Hematopoietic multipotent progenitor cell (in vitro differentiated cells): ENCODE measurements at regions not wholly inside any gene's neighbourhood (a gene's known extent, or its start where the extent isn't known, plus 50 kb on each side); places are given as distances from the start of the nearest gene placed in this dataset.

Experiments used
- DNase-seq, 3 donors: peaks; one replicate each; pipeline ENCODE4 v3.0.0-alpha.2; 2011 to 2015; ENCODE audit warnings: low read depth in 2 of 3, low spot score in 2 of 3

DNA sequence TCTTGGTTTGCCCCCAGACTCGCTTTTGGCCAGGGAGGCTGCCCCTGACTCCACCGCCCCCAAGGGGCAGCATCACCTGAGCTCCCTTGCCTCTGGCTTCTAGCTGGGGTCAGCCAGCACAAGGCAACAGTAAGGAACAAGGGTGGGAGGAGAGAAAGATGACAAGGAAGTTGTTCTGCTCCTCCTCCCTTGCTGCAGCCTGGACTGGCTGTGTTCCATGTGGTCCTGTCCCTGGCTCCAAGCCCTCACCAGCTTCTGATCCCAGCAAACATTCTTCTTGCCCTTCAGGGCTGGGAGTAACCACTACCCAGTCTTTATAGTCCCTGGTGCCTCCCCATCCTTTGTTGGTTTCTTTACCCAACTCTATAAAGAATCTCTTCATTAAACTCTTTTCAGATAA lies 100.3 kb upstream of the SPIN1 start:
- no peak for DNase-seq

GRCh38 chr9:88280816-88281382 lies 107.3 kb upstream of the SPIN1 start:
- peak in 2 of 3 donors; percentile 28 to 58 for DNase-seq

GRCh38 chr9:88278036-88278435 lies 110.2 kb upstream of the SPIN1 start:
- DNase-seq, result no peak

DNA sequence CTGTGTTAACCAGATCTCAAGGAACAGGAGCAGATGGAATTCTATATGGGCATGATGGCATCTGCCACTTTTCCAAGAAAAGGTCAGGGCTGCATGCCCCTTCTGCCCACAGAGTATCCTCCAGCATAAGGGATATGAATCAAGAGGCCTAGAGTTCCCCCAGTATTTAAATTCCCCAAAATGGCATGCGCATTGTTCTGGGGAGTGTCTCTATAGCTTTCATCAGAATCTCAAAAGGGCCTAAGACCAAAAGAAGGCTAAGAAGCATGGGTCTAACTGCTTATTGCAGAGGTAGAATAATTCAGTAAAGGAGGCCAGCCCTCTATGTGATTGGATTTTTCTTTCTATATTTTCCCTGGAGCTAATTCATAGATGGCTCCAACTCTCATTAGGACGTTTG lies 114.2 kb upstream of the SPIN1 start:
- no peak for DNase-seq

DNA sequence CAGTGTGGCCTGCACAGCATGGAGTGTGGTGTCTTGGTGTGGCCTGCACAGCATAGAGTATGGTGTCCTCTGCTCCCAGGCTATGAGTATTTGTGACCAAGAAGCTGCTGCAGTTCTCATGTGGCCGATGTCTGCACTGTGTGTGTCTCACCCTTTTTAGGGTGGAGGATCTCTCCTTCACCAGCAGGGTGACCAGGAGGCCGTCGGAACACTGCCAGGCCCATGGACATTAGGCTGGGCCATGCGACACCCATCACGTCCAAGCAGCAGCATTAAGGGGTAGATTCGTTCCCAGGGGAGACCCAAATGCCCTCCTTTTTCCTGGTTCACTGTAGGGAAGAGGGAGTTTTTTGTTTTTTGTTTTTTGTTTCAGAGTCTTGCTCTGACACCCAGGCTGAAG lies 115.3 kb upstream of the SPIN1 start:
- DNase-seq, result no peak

- DNase-seq, result no peak
Measured at GRCh38 chr9:88270413-88270812, 117.8 kb upstream of the SPIN1 start.

- DNase-seq, result no peak
Measured at GRCh38 chr9:88268886-88269285, 119.4 kb upstream of the SPIN1 start.

DNA sequence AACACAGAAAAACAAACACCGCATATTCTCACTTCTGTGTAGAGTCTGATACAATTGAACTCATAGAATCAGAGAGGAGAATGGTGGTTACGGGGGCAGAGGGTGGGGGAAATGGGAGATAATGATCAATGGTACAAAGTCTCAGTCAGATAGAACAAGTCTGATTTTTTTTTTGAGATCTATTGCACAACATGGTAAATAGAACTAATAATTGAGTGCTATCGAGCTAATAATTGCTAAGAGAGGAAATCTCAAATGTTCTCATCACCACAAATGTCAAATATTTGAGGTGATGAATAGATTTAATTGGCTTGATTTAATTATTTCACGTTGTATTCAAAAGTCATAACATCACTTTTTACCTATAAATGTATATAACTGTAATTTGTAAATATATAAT lies 121.0 kb upstream of the SPIN1 start:
- no peak for DNase-seq

- DNase-seq, result no peak
Measured at GRCh38 chr9:88266416-88266815, 121.8 kb upstream of the SPIN1 start.

DNA sequence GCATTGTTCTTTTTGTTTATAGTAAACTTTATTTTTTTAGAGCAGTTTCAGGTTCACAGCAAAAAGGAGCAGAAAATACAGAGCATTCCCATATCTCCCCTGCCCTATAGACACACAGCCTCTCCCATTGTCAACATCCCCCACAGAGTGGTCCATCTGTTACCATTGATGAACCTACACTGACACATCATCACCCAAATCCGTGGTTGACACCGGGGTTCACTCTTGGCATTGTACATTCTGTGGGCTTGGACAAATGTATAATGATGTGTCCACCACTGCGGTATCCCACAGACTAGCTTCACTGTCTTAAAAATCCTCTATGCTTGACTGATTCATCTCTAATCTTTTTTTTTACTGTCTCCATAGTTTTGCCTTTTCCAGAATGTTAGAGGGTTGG lies 120.7 kb upstream of the SPATA31C2 start:
- no peak for DNase-seq

DNA sequence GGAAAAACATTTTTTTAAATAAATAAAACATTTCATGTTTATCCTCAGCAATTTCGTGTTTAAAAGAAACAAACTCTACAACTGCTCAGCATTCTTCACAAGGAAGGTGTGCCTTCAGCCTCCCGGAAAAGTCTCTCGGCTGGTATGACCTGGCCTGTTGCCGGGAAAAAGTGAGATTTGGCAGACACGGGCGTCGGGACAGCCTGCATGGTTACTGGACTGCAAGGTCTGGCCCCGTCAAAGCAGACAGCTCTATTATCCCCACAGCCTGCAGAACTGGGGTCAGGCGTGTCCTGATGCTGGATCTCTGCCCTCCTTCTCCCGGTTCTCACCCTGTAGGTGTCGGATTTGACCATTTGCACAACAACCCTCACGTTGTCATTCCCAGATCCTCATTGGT lies 120.3 kb upstream of the SPATA31C2 start:
- no peak for DNase-seq

DNA sequence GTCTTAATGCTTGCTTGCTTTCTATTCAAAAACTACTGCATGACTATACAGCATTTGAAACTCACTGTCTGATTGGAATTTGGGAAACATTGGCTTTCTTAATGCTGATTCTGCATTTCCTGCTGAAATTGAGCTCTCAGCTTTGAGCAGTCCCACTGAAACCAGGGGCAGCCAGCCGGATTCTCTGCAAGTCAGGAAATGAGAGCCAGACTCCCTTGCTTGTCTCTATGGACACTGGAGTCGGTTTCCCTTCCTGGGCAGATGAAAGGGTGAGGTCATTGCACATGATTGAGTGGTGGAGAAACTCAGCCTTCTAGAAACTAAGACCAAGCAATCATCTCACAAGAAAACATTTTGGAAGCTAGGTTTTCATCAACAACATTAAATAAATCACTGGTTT lies 119.7 kb upstream of the SPATA31C2 start:
- no peak for DNase-seq

DNA sequence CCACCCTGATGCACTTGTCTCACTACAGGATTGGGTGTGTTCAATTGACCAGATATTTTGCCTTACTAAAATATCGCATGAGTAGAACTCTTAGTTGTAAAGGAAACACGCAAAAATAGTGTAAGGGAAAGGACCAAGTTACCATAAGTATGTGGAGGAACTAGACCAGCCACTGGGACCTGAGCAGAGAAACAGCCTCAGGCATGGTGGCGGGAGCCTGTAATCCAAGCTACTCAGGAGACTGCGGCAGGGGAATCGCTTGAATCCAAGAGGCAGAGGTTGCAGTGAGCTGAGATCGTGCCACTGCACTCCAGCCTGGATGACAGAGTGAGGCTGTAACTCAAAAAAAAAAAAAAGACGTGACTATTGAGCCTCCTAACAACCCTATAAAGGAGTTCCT lies 117.9 kb upstream of the SPATA31C2 start:
- no peak for DNase-seq

- peak in 2 of 3 donors; percentile 9 to 53 for DNase-seq
Measured at GRCh38 chr9:88255806-88256205, 117.5 kb upstream of the SPATA31C2 start.

DNA sequence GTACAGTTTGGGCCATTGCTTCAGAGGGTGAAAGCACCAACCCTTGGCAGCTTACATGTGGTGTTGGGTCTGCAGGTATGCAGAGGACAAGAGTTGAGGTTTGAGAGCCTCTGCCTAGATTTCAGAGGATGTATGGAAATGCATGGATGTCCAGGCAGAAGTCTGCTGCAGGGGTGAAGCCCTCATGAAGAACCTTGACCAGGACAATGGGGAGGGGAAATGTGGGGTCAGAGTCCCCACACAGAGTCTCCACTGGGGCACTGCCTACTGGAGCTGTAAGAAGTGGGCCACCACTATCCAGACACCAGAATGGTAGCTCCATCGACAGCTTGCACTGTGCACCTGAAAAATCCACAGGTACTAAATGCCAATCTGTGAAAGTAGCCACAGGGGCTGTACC lies 113.6 kb upstream of the SPATA31C2 start:
- no peak for DNase-seq

DNA sequence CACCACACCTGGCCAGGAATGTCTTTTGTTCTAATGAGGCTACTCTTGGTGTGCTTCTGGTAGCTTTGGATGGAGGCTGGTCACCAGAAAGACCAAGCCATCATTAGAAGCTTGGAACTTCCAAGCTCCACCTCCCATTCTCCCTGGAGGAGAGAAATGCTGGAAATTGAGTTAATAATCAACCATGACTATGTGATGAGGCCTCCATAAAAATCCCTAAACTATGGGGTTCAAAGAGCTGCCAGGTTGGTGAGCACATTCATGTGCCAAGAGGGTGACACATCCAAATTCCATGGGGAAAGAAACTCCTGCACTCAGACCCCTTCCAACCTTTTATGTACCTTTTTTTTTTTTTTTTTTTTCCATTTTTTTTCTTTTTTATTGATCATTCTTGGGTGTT lies 105.5 kb upstream of the SPATA31C2 start:
- no peak for DNase-seq

DNA sequence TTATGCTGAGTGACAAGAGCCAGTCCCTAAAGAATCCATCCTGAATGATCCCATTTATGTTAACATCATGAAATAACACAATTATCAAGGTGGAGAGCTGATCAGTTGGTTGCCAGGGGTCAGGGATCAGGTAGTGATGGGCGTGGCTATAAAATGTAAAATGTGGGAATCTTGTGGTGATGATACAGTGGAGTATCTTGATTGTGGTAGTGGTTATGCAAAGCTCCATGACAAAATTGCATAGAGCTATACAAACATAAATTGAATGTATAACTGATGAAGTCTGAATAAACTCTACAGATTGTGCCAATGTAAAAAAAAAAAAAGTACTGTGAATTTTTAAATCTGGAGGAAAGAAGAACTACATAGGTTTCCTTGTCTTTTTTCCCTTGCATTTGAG lies 104.6 kb upstream of the SPATA31C2 start:
- no peak for DNase-seq

- DNase-seq, result no peak
Measured at GRCh38 chr9:88237991-88238571, 99.8 kb upstream of the SPATA31C2 start.

- DNase-seq, result no peak
Measured at GRCh38 chr9:88237479-88237961, 99.2 kb upstream of the SPATA31C2 start.

GRCh38 chr9:88236511-88237478 lies 98.5 kb upstream of the SPATA31C2 start:
- DNase-seq, result no peak

GRCh38 chr9:88235615-88236014 lies 97.3 kb upstream of the SPATA31C2 start:
- DNase-seq, result no peak

DNA sequence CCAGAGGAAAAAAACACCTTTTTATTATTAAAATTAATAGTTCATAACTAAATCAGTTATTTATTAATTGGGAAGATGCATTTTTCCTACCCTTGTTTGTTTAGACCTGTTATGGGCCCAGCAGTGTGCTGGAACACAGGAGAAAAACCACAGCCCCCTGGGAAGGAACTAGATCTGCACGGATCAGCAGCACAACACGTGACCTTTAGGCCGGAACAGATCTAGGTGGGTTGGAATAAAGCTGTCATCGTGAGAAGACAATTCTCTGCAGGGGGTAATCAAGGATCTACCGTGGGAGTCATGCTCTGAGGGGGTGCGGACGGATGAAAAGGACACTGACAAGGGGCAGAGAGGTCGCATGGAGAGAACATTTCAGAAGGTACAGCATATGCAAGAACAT lies 95.8 kb upstream of the SPATA31C2 start:
- DNase-seq, result no peak
